HEK293 (cell line): ENCODE measurements at regions not wholly inside any gene's neighbourhood (a gene's known extent, or its start where the extent isn't known, plus 50 kb on each side); places are given as distances from the start of the nearest gene placed in this dataset.

ENCODE experiments used
- HOXA7 ChIP-seq: sonication (generic); formaldehyde crosslinking; IDR thresholded peaks from 2 replicates; pipeline ENCODE4 v1.8.1; 2022; ENCODE audit warnings: missing genetic modification reagents, borderline replicate concordance
- KLF10 ChIP-seq: fragments of 450-650 bp; IDR thresholded peaks from 2 replicates; pipeline ENCODE4 v1.5.1; 2018; ENCODE audit warnings: missing biosample characterization, mild to moderate bottlenecking, missing genetic modification characterization
- SCRT2 ChIP-seq: fragments of 450-650 bp; formaldehyde crosslinking; IDR thresholded peaks from 2 replicates; pipeline ENCODE4 v1.5.1; 2016; ENCODE audit warnings: missing biosample characterization, missing genetic modification characterization
- ZNF121 ChIP-seq: fragments of 450-650 bp; formaldehyde crosslinking; IDR thresholded peaks from 2 replicates; pipeline ENCODE4 v1.5.1; 2016; ENCODE audit warnings: missing biosample characterization, missing genetic modification characterization
- ZNF140 ChIP-seq: fragments of 450-650 bp; formaldehyde crosslinking; IDR thresholded peaks from 2 replicates; pipeline ENCODE4 v1.5.1; 2016; ENCODE audit warnings: missing biosample characterization, missing genetic modification characterization
- ZNF24 ChIP-seq: fragments of 450-650 bp; formaldehyde crosslinking; IDR thresholded peaks from 2 replicates; pipeline ENCODE4 v1.5.1; 2016; ENCODE audit warnings: missing biosample characterization, missing genetic modification characterization
- ZNF350 ChIP-seq: fragments of 450-650 bp; formaldehyde crosslinking; IDR thresholded peaks from 2 replicates; pipeline ENCODE4 v1.5.0; 2017; ENCODE audit warnings: missing biosample characterization, mild to moderate bottlenecking, missing genetic modification characterization
- TF ChIP-seq, protein P1 (sequence below): fragments of 450-650 bp; formaldehyde crosslinking; IDR thresholded peaks from 2 replicates; pipeline ENCODE4 v1.5.1; 2016; ENCODE audit warnings: missing biosample characterization, missing genetic modification characterization

DNA sequence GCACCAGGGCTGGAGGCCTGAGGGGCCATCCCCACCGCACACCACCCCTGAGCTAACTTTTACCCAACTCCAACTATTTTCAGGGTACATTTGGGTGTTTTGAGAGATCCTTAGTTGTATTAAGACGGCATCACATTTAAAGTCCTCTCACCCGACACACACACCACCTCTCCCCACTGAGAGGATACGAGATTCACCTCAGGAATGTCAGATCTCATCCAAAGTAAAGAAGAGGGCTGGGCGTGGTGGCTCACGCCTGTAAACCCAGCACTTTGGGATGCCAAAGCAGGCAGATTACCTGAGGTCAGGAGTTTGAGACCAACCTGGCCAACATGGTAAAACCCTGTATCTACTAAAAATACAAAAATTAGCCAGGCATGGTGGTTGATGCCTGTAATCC, 88.4 kb downstream of the RBFOX3 start:
- TF ChIP-seq ZNF121 (tag by site-specific recombination) (no peak), KLF10 (tag by site-specific recombination) (no peak), SCRT2 (no peak), ZNF140 (tag by site-specific recombination) (no peak), HOXA7 (CRISPR knock-in tag) (no peak), ZNF350 (tag by site-specific recombination) (no peak), ZNF24 (tag by site-specific recombination) (no peak)
- TF ChIP-seq, protein P1, sequence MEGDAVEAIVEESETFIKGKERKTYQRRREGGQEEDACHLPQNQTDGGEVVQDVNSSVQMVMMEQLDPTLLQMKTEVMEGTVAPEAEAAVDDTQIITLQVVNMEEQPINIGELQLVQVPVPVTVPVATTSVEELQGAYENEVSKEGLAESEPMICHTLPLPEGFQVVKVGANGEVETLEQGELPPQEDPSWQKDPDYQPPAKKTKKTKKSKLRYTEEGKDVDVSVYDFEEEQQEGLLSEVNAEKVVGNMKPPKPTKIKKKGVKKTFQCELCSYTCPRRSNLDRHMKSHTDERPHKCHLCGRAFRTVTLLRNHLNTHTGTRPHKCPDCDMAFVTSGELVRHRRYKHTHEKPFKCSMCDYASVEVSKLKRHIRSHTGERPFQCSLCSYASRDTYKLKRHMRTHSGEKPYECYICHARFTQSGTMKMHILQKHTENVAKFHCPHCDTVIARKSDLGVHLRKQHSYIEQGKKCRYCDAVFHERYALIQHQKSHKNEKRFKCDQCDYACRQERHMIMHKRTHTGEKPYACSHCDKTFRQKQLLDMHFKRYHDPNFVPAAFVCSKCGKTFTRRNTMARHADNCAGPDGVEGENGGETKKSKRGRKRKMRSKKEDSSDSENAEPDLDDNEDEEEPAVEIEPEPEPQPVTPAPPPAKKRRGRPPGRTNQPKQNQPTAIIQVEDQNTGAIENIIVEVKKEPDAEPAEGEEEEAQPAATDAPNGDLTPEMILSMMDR: no peak
